OCI-LY1 (cell line): ENCODE measurements at regions not wholly inside any gene's neighbourhood (a gene's known extent, or its start where the extent isn't known, plus 50 kb on each side); places are given as distances from the start of the nearest gene placed in this dataset.

Experiments used
- H2AFZ ChIP-seq: fragments of 200-600 bp; sonication (generic), shearing (Covaris generic); 2 replicates; pipeline ENCODE4 v1.6.0; 2014; ENCODE audit warnings: antibody characterized with exemption, mild to moderate bottlenecking, low read length
- H3F3A ChIP-seq: fragments of 200-600 bp; sonication (generic), shearing (Covaris generic); 2 replicates; pipeline ENCODE4 v1.6.0; 2014; ENCODE audit warnings: mild to moderate bottlenecking, antibody characterized with exemption, low read length, moderate library complexity; ENCODE audit not compliant: insufficient read depth
- H3K27ac ChIP-seq: fragments of 200-600 bp; sonication (generic); 2 replicates; pipeline ENCODE4 v1.5.1; 2014; ENCODE audit warnings: low read length, mixed run types, mild to moderate bottlenecking, low read depth; ENCODE audit not compliant: poor library complexity, severe bottlenecking
- H3K27me3 ChIP-seq: fragments of 200-600 bp; sonication (generic); 2 replicates; pipeline ENCODE4 v1.6.0; 2014; ENCODE audit warnings: antibody characterized with exemption, mild to moderate bottlenecking, low read length, moderate library complexity; ENCODE audit not compliant: insufficient read depth
- H3K36me3 ChIP-seq: fragments of 200-600 bp; sonication (generic); 2 replicates; pipeline ENCODE4 v1.6.1; 2014; ENCODE audit warnings: mild to moderate bottlenecking, antibody characterized with exemption, low read length, moderate library complexity, mixed read lengths; ENCODE audit not compliant: insufficient read depth
- H3K4me1 ChIP-seq: fragments of 200-600 bp; sonication (generic); 2 replicates; pipeline ENCODE4 v1.5.1; 2014; ENCODE audit warnings: mild to moderate bottlenecking, low read length, moderate library complexity; ENCODE audit not compliant: insufficient read depth, severe bottlenecking
- H3K4me2 ChIP-seq: fragments of 200-600 bp; sonication (generic), shearing (Covaris generic); 2 replicates; pipeline ENCODE4 v1.6.1; 2014; ENCODE audit warnings: low read length
- H3K4me3 ChIP-seq: fragments of 200-600 bp; sonication (generic); 2 replicates; pipeline ENCODE4 v1.5.1; 2014; ENCODE audit warnings: low read length, low read depth, mild to moderate bottlenecking, mixed read lengths; ENCODE audit not compliant: poor library complexity, severe bottlenecking
- H3K79me2 ChIP-seq: fragments of 200-600 bp; shearing (Covaris generic); 2 replicates; pipeline ENCODE4 v1.6.1; 2016; ENCODE audit warnings: mixed run types, low read length, mixed read lengths; ENCODE audit not compliant: insufficient read depth
- H3K9ac ChIP-seq: fragments of 200-600 bp; sonication (generic), shearing (Covaris generic); 2 replicates; pipeline ENCODE4 v1.6.1; 2014; ENCODE audit warnings: mild to moderate bottlenecking, low read length, mixed read lengths
- H3K9me2 ChIP-seq: fragments of 200-600 bp; sonication (generic), shearing (Covaris generic); 2 replicates; pipeline ENCODE4 v1.6.1; 2014; ENCODE audit warnings: low read depth, mild to moderate bottlenecking, low read length, mixed read lengths
- H3K9me3 ChIP-seq: fragments of 200-600 bp; shearing (Covaris generic); 2 replicates; pipeline ENCODE4 v1.6.1; 2014; ENCODE audit warnings: low read length, mixed read lengths
- H4K20me1 ChIP-seq: fragments of 200-600 bp; sonication (generic), shearing (Covaris generic); 2 replicates; pipeline ENCODE4 v1.6.0; 2016; ENCODE audit warnings: mild to moderate bottlenecking, low read length; ENCODE audit not compliant: insufficient read depth
- EZH2 ChIP-seq: fragments of 200-600 bp; sonication (generic), shearing (Covaris generic); IDR thresholded peaks from 2 replicates; pipeline ENCODE4 v1.8.0; 2017; ENCODE audit warnings: borderline replicate concordance, mixed run types, mild to moderate bottlenecking, antibody characterized with exemption, low read length, moderate library complexity, mixed read lengths
- TF ChIP-seq, protein P1 (sequence below): fragments of 200-600 bp; sonication (generic), shearing (Covaris generic); IDR thresholded peaks from 2 replicates; pipeline ENCODE4 v1.5.1; 2017; ENCODE audit warnings: mild to moderate bottlenecking, antibody characterized with exemption, low read length, moderate library complexity, mixed read lengths

DNA sequence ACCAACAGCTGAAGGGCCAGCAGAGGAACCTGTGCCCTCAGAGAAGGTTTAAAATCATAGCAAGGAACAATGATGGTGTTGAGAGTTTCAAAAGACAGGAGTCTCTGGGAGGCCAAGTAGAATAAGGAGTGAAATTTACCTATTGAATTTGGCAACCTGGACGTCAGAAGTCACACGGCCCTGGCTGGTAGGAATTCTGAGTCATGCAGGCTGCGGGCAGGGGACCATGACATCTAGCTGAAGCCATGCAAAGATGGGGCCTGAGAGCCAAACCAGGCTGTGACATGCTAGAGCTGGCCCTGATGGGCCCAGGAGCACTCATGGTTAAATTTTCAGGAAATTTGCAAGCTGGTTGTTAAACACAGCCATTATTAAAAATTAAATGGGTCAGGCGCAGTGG, 64.0 kb upstream of the SNX9 start:
- Histone ChIP-seq H3K27ac (no peak overlapping the region), H3K4me3 (no peak overlapping the region), H3K4me2 (no peak overlapping the region), H3K9ac (no peak overlapping the region), H3K9me2 (no peaks in the 10 kb centered on the region), H3K9me3 (no peaks in the 10 kb centered on the region), H3K36me3 (no peaks in the 10 kb centered on the region), H4K20me1 (no peaks in the 10 kb centered on the region), H3K4me1 (peaks cover 18% of the 10 kb centered on the region), H3K27me3 (peaks cover 13% of the 10 kb centered on the region; the same call in 1 of the 2 replicates), H3K79me2 (no peaks in the 10 kb centered on the region), H2AFZ (no peak overlapping the region), H3F3A (peaks cover 3% of the 10 kb centered on the region; the same call in 1 of the 2 replicates)
- TF ChIP-seq EZH2: no peak
- TF ChIP-seq, protein P1, sequence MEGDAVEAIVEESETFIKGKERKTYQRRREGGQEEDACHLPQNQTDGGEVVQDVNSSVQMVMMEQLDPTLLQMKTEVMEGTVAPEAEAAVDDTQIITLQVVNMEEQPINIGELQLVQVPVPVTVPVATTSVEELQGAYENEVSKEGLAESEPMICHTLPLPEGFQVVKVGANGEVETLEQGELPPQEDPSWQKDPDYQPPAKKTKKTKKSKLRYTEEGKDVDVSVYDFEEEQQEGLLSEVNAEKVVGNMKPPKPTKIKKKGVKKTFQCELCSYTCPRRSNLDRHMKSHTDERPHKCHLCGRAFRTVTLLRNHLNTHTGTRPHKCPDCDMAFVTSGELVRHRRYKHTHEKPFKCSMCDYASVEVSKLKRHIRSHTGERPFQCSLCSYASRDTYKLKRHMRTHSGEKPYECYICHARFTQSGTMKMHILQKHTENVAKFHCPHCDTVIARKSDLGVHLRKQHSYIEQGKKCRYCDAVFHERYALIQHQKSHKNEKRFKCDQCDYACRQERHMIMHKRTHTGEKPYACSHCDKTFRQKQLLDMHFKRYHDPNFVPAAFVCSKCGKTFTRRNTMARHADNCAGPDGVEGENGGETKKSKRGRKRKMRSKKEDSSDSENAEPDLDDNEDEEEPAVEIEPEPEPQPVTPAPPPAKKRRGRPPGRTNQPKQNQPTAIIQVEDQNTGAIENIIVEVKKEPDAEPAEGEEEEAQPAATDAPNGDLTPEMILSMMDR: no peak

GRCh38 chr6:157760137-157760536, 62.9 kb upstream of the SNX9 start:
- Histone ChIP-seq H3K4me2 (no peak overlapping the region), H3F3A (peaks cover 4% of the 10 kb centered on the region; the same call in 1 of the 2 replicates), H3K36me3 (no peaks in the 10 kb centered on the region), H3K4me3 (no peak overlapping the region), H3K9me2 (no peaks in the 10 kb centered on the region), H3K79me2 (no peaks in the 10 kb centered on the region), H2AFZ (no peak overlapping the region), H3K9ac (no peak overlapping the region), H3K27ac (no peak overlapping the region), H4K20me1 (no peaks in the 10 kb centered on the region), H3K4me1 (peaks cover 29% of the 10 kb centered on the region), H3K27me3 (peaks cover 13% of the 10 kb centered on the region; the same call in 1 of the 2 replicates), H3K9me3 (no peaks in the 10 kb centered on the region)
- no peak for TF ChIP-seq EZH2
- TF ChIP-seq, protein P1: no peak

DNA sequence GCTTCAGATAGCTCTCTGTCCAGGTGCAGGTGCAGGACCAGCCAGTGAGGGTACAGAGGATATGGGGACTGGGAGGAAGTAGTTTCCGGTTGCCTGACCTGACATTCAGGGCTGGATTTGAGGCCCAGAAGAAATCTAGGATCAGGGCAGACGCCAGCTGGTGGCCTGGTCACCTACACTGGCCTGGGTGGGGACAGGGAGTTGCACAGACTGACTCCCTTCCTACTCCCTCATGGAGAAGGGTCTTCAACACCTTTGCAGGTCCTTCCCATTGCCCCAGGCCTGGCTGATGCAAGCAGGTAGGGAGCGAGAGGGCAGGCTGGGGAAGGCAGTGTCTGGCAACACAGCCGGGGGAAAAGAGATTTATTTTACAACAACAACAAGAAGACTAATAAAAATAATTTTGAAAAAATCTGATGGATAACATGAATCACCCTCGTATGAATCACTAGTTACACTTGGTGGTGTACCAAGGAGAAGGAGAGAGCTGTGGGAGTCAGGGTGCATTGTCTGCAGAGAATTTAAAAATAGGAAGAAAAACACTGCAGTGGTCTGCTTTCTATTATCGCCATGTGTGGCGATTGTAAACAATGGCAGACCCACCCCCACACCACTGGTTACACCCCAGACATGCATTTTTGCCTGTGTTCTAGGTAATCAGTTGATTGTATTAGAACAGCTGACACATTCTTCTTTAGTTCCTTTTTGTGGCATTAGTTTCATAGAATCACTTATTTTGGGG, 62.3 kb upstream of the SNX9 start:
- H3K79me2 ChIP-seq: no peaks in the 10 kb centered on the region
- no peaks in the 10 kb centered on the region for H3K9me3 ChIP-seq
- H4K20me1 ChIP-seq: no peaks in the 10 kb centered on the region
- no peak overlapping the region for H3K27ac ChIP-seq
- H3K36me3 ChIP-seq: no peaks in the 10 kb centered on the region
- H3K4me3 ChIP-seq: no peak overlapping the region
- no peak overlapping the region for H3K9ac ChIP-seq
- peaks cover 4% of the 10 kb centered on the region; the same call in 1 of the 2 replicates for H3F3A ChIP-seq
- H3K4me2 ChIP-seq: no peak overlapping the region
- peaks cover 30% of the 10 kb centered on the region for H3K4me1 ChIP-seq
- no peak for TF ChIP-seq EZH2
- peaks cover 13% of the 10 kb centered on the region; the same call in 1 of the 2 replicates for H3K27me3 ChIP-seq
- no peaks in the 10 kb centered on the region for H3K9me2 ChIP-seq
- H2AFZ ChIP-seq: no peak overlapping the region
